ENCODE measurements at regions not wholly inside any gene's neighbourhood (a gene's known extent, or its start where the extent isn't known, plus 50 kb on each side); places are given as distances from the start of the nearest gene placed in this dataset.
"Not testable (repeated sequence)": the region's sequence is repeated elsewhere in the genome, so short reads cannot be mapped to it uniquely, and the experiment has no call there.

GRCh38 chr20:52049001-52049731 is 142.4 kb downstream of the ZFP64 start:
- no peak for DNase-seq

- DNase-seq = no peak
Observed at GRCh38 chr20:52047811-52048764, 143.5 kb downstream of the ZFP64 start.

GRCh38 chr20:52041966-52042365 is 149.6 kb downstream of the ZFP64 start:
- DNase-seq = no peak

- no peak for DNase-seq
Observed at GRCh38 chr20:52039790-52040189, 151.8 kb downstream of the ZFP64 start.

- not testable (repeated sequence) for DNase-seq
Observed at GRCh38 chr20:52038632-52039031, 152.9 kb downstream of the ZFP64 start.

GRCh38 chr20:52037370-52037769 is 154.2 kb downstream of the ZFP64 start:
- no peak for DNase-seq

GRCh38 chr20:52035977-52036376 is 155.6 kb downstream of the ZFP64 start:
- DNase-seq = no peak

GRCh38 chr20:52035498-52035897 is 156.1 kb downstream of the ZFP64 start:
- DNase-seq = no peak

- DNase-seq = no peak
Observed at GRCh38 chr20:52034581-52034980, 157.0 kb downstream of the ZFP64 start.

- no peak for DNase-seq
Observed at GRCh38 chr20:52033313-52033712, 158.3 kb downstream of the ZFP64 start.

- not testable (repeated sequence) for DNase-seq
Observed at GRCh38 chr20:52032304-52032683, 159.3 kb downstream of the ZFP64 start.

- no peak for DNase-seq
Observed at GRCh38 chr20:52031563-52032303, 159.8 kb downstream of the ZFP64 start.

GRCh38 chr20:52031206-52031562 is 160.4 kb downstream of the ZFP64 start:
- no peak for DNase-seq

GRCh38 chr20:52029129-52029528 is 162.4 kb downstream of the ZFP64 start:
- not testable (repeated sequence) for DNase-seq

GRCh38 chr20:52025938-52026337 is 165.6 kb downstream of the ZFP64 start:
- DNase-seq = no peak

GRCh38 chr20:52019313-52019712 is 172.3 kb downstream of the ZFP64 start:
- no peak for DNase-seq

GRCh38 chr20:52017669-52018317 is 173.8 kb downstream of the ZFP64 start:
- no peak for DNase-seq

GRCh38 chr20:52016022-52016421 is 175.6 kb downstream of the ZFP64 start:
- DNase-seq = no peak

- no peak for DNase-seq
Observed at GRCh38 chr20:52015155-52015554, 176.4 kb downstream of the ZFP64 start.

- no peak for DNase-seq
Observed at GRCh38 chr20:52012079-52012478, 179.5 kb downstream of the ZFP64 start.

GRCh38 chr20:52011093-52011492 is 180.5 kb downstream of the ZFP64 start:
- DNase-seq = no peak

GRCh38 chr20:52010541-52010940 is 181.0 kb downstream of the ZFP64 start:
- DNase-seq = no peak

GRCh38 chr20:52008874-52009273 is 182.7 kb downstream of the ZFP64 start:
- DNase-seq = no peak
